ENCODE measurements at regions not wholly inside any gene's neighbourhood (a gene's known extent, or its start where the extent isn't known, plus 50 kb on each side); places are given as distances from the start of the nearest gene placed in this dataset.

GRCh38 chr3:83461411-83461810, 1497.4 kb upstream of the CADM2 start:
- Histone ChIP-seq H3K79me2 (ENCODE audit: control insufficient read depth, low read length) (no peaks in the 10 kb centered on the region), H3K4me1 (ENCODE audit: control insufficient read depth, low read length) (peaks cover 3% of the 10 kb centered on the region; the same call in 1 of the 2 replicates), H3K9me2 (replicated peaks; ENCODE audit: control insufficient read depth, low read length) (no peaks in the 10 kb centered on the region), H3F3A (ENCODE audit: control insufficient read depth, insufficient read depth) (no peaks in the 10 kb centered on the region), H3K36me3 (ENCODE audit: control insufficient read depth, low read length) (no peaks in the 10 kb centered on the region), H4K20me1 (ENCODE audit: control insufficient read depth, insufficient read depth, low read depth, low read length) (no peaks in the 10 kb centered on the region), H3K27ac (ENCODE audit: low read depth, low read length) (no peak overlapping the region), H3K27me3 (ENCODE audit: control insufficient read depth, low read length) (no peaks in the 10 kb centered on the region), H3K4me3 (ENCODE audit: low read length) (no peak overlapping the region), H3K9me3 (ENCODE audit: control insufficient read depth, insufficient read depth, low read length) (no peaks in the 10 kb centered on the region), H3K4me2 (ENCODE audit: low read length) (no peak overlapping the region)
- no peak for TF ChIP-seq EZH2phosphoT487 (IDR thresholded peaks at IDR 0.05; ENCODE audit: borderline replicate concordance, low read length)

GRCh38 chr3:83477563-83477962, 1481.2 kb upstream of the CADM2 start:
- no peaks in the 10 kb centered on the region for H3K9me3 ChIP-seq (ENCODE audit: control insufficient read depth, insufficient read depth, low read length)
- no peak overlapping the region for H3K27ac ChIP-seq (ENCODE audit: low read depth, low read length)
- H3K9me2 ChIP-seq (replicated peaks; ENCODE audit: control insufficient read depth, low read length) = no peaks in the 10 kb centered on the region
- H4K20me1 ChIP-seq (ENCODE audit: control insufficient read depth, insufficient read depth, low read depth, low read length) = no peaks in the 10 kb centered on the region
- H3K27me3 ChIP-seq (ENCODE audit: control insufficient read depth, low read length) = no peaks in the 10 kb centered on the region
- H3K79me2 ChIP-seq (ENCODE audit: control insufficient read depth, low read length) = no peaks in the 10 kb centered on the region
- H3K4me1 ChIP-seq (ENCODE audit: control insufficient read depth, low read length) = no peaks in the 10 kb centered on the region
- H3F3A ChIP-seq (ENCODE audit: control insufficient read depth, insufficient read depth) = no peaks in the 10 kb centered on the region
- TF ChIP-seq CTCF (IDR thresholded peaks at IDR 0.05; ENCODE audit: low read depth, low read length, poor library complexity, severe bottlenecking) = no peak
- TF ChIP-seq EZH2phosphoT487 (IDR thresholded peaks at IDR 0.05; ENCODE audit: borderline replicate concordance, low read length) = no peak
- H3K4me3 ChIP-seq (ENCODE audit: low read length) = no peak overlapping the region
- no peaks in the 10 kb centered on the region for H3K36me3 ChIP-seq (ENCODE audit: control insufficient read depth, low read length)
- H3K4me2 ChIP-seq (ENCODE audit: low read length) = no peak overlapping the region

- Histone ChIP-seq H3K27me3 (ENCODE audit: control insufficient read depth, low read length) (no peaks in the 10 kb centered on the region), H3K9me2 (replicated peaks; ENCODE audit: control insufficient read depth, low read length) (no peaks in the 10 kb centered on the region), H3K4me1 (ENCODE audit: control insufficient read depth, low read length) (no peaks in the 10 kb centered on the region), H3K4me2 (ENCODE audit: low read length) (no peak overlapping the region), H3K79me2 (ENCODE audit: control insufficient read depth, low read length) (no peaks in the 10 kb centered on the region), H3K9me3 (ENCODE audit: control insufficient read depth, insufficient read depth, low read length) (no peaks in the 10 kb centered on the region), H3F3A (ENCODE audit: control insufficient read depth, insufficient read depth) (no peaks in the 10 kb centered on the region), H3K27ac (ENCODE audit: low read depth, low read length) (no peak overlapping the region), H4K20me1 (ENCODE audit: control insufficient read depth, insufficient read depth, low read depth, low read length) (no peaks in the 10 kb centered on the region), H3K36me3 (ENCODE audit: control insufficient read depth, low read length) (no peaks in the 10 kb centered on the region), H3K4me3 (ENCODE audit: low read length) (no peak overlapping the region)
- TF ChIP-seq EZH2phosphoT487 (IDR thresholded peaks at IDR 0.05; ENCODE audit: borderline replicate concordance, low read length) (no peak), CTCF (IDR thresholded peaks at IDR 0.05; ENCODE audit: low read depth, low read length, poor library complexity, severe bottlenecking) (no peak)
Measured at GRCh38 chr3:83482402-83483070, 1476.3 kb upstream of the CADM2 start.

- no peaks in the 10 kb centered on the region for H3F3A ChIP-seq (ENCODE audit: control insufficient read depth, insufficient read depth)
- no peaks in the 10 kb centered on the region for H3K27me3 ChIP-seq (ENCODE audit: control insufficient read depth, low read length)
- H3K9me2 ChIP-seq (replicated peaks; ENCODE audit: control insufficient read depth, low read length) = no peaks in the 10 kb centered on the region
- no peak overlapping the region for H3K27ac ChIP-seq (ENCODE audit: low read depth, low read length)
- no peaks in the 10 kb centered on the region for H3K4me1 ChIP-seq (ENCODE audit: control insufficient read depth, low read length)
- H4K20me1 ChIP-seq (ENCODE audit: control insufficient read depth, insufficient read depth, low read depth, low read length) = no peaks in the 10 kb centered on the region
- TF ChIP-seq CTCF (IDR thresholded peaks at IDR 0.05; ENCODE audit: low read depth, low read length, poor library complexity, severe bottlenecking) (no peak), EZH2phosphoT487 (IDR thresholded peaks at IDR 0.05; ENCODE audit: borderline replicate concordance, low read length) (no peak)
- H3K36me3 ChIP-seq (ENCODE audit: control insufficient read depth, low read length) = no peaks in the 10 kb centered on the region
- H3K4me3 ChIP-seq (ENCODE audit: low read length) = no peak overlapping the region
- no peaks in the 10 kb centered on the region for H3K79me2 ChIP-seq (ENCODE audit: control insufficient read depth, low read length)
- H3K4me2 ChIP-seq (ENCODE audit: low read length) = no peak overlapping the region
- H3K9me3 ChIP-seq (ENCODE audit: control insufficient read depth, insufficient read depth, low read length) = no peaks in the 10 kb centered on the region
Measured at GRCh38 chr3:83496462-83496861, 1462.3 kb upstream of the CADM2 start.

Measured in DOHH2 (cell line).